HEK293 (cell line): ENCODE measurements at regions not wholly inside any gene's neighbourhood (a gene's known extent, or its start where the extent isn't known, plus 50 kb on each side); places are given as distances from the start of the nearest gene placed in this dataset.

Experiments used
- CTCF ChIA-PET: fragments of 350-600 bp; formaldehyde crosslinking; extraction: SDS; loops from one replicate; lab custom pipeline; 2021; ENCODE audit warnings: antibody characterized with exemption; lab: Yijun Ruan, JAX
- POLR2A ChIA-PET: fragments of 300-600 bp; formaldehyde crosslinking; extraction: SDS; loops from one replicate; lab custom pipeline; 2020; ENCODE audit warnings: antibody characterized with exemption, inconsistent platforms; lab: Yijun Ruan, JAX
- H3K27ac ChIP-seq: fragments of 200-500 bp; sonication (Bioruptor generic); 2 replicates; pipeline ENCODE4 v1.5.1; 2014; ENCODE audit warnings: low read depth, low read length, control low read depth, inconsistent platforms; ENCODE audit errors: extremely low read depth
- H3K36me3 ChIP-seq, 2 experiments: fragments of 200-500 bp in 1 of 2; sonication (Bioruptor generic) in 1 of 2; 1 replicate in 1 of 2; 2 replicates in 1 of 2; pipeline ENCODE4 v1.5.1; 2014 to 2017; ENCODE audit warnings: inconsistent platforms in 2 of 2, low read length in 2 of 2; ENCODE audit not compliant: control insufficient read depth in 2 of 2, insufficient read depth in 1 of 2
- H3K4me1 ChIP-seq: fragments of 200-500 bp; sonication (Bioruptor generic); 2 replicates; pipeline ENCODE4 v1.5.1; 2014; ENCODE audit warnings: mild to moderate bottlenecking, low read length, inconsistent platforms; ENCODE audit not compliant: control insufficient read depth, insufficient read depth
- H3K4me3 ChIP-seq: 2 replicates; pipeline ENCODE4 v1.5.1; 2011; ENCODE audit warnings: low read depth, mild to moderate bottlenecking, control low read depth, low read length, moderate library complexity
- H3K9me3 ChIP-seq: fragments of 200-500 bp; sonication (Bioruptor generic); 2 replicates; pipeline ENCODE4 v1.5.1; 2014; ENCODE audit warnings: low read depth, low read length, inconsistent platforms; ENCODE audit not compliant: control insufficient read depth, insufficient read depth
- BCL11A ChIP-seq: fragments of 450-650 bp; formaldehyde crosslinking; IDR thresholded peaks from 2 replicates; pipeline ENCODE4 v1.5.1; 2016; ENCODE audit warnings: low read depth, missing biosample characterization, missing genetic modification characterization
- GLIS1 ChIP-seq: fragments of 450-650 bp; formaldehyde crosslinking; IDR thresholded peaks from 2 replicates; pipeline ENCODE4 v1.5.1; 2016; ENCODE audit warnings: missing biosample characterization, missing genetic modification characterization
- IKZF3 ChIP-seq: fragments of 450-650 bp; IDR thresholded peaks from 2 replicates; pipeline ENCODE4 v1.5.0; 2018; ENCODE audit warnings: missing biosample characterization, mild to moderate bottlenecking, missing genetic modification characterization, moderate library complexity
- KLF1 ChIP-seq: fragments of 450-650 bp; formaldehyde crosslinking; IDR thresholded peaks from 2 replicates; pipeline ENCODE4 v1.5.1; 2016; ENCODE audit warnings: missing biosample characterization, missing genetic modification characterization
- KLF16 ChIP-seq: fragments of 450-650 bp; formaldehyde crosslinking; IDR thresholded peaks from 2 replicates; pipeline ENCODE4 v1.5.1; 2017; ENCODE audit warnings: missing biosample characterization, missing genetic modification characterization
- MYNN ChIP-seq: fragments of 450-650 bp; formaldehyde crosslinking; IDR thresholded peaks from 2 replicates; pipeline ENCODE4 v1.5.1; 2016; ENCODE audit warnings: missing biosample characterization, missing genetic modification characterization, borderline replicate concordance
- SP7 ChIP-seq: fragments of 450-650 bp; formaldehyde crosslinking; IDR thresholded peaks from 2 replicates; pipeline ENCODE4 v1.5.1; 2016; ENCODE audit warnings: missing biosample characterization, missing genetic modification characterization
- YY1 ChIP-seq: fragments of 450-650 bp; formaldehyde crosslinking; IDR thresholded peaks from 2 replicates; pipeline ENCODE4 v1.5.1; 2018; ENCODE audit warnings: missing biosample characterization, missing genetic modification characterization
- ZBTB1 ChIP-seq: fragments of 450-650 bp; formaldehyde crosslinking; IDR thresholded peaks from 2 replicates; pipeline ENCODE4 v1.5.1; 2016; ENCODE audit warnings: missing biosample characterization, missing genetic modification characterization
- ZBTB21 ChIP-seq: fragments of 450-650 bp; formaldehyde crosslinking; IDR thresholded peaks from 2 replicates; pipeline ENCODE4 v1.5.1; 2017; ENCODE audit warnings: missing biosample characterization, missing genetic modification characterization
- ZIC2 ChIP-seq: fragments of 450-650 bp; formaldehyde crosslinking; IDR thresholded peaks from 2 replicates; pipeline ENCODE4 v1.5.1; 2016; ENCODE audit warnings: missing biosample characterization, missing genetic modification characterization
- ZNF138 ChIP-seq: fragments of 450-650 bp; formaldehyde crosslinking; IDR thresholded peaks from 2 replicates; pipeline ENCODE4 v1.5.1; 2016; ENCODE audit warnings: missing biosample characterization, missing genetic modification characterization, borderline replicate concordance
- ZNF155 ChIP-seq: fragments of 450-650 bp; formaldehyde crosslinking; IDR thresholded peaks from 2 replicates; pipeline ENCODE4 v1.5.1; 2016; ENCODE audit warnings: missing biosample characterization, missing genetic modification characterization
- ZNF175 ChIP-seq: fragments of 450-650 bp; formaldehyde crosslinking; IDR thresholded peaks from 2 replicates; pipeline ENCODE4 v1.5.1; 2016; ENCODE audit warnings: missing biosample characterization, missing genetic modification characterization
- ZNF221 ChIP-seq: fragments of 450-650 bp; formaldehyde crosslinking; IDR thresholded peaks from 2 replicates; pipeline ENCODE4 v1.5.1; 2017; ENCODE audit warnings: missing biosample characterization, missing genetic modification characterization, borderline replicate concordance
- ZNF266 ChIP-seq: fragments of 450-650 bp; formaldehyde crosslinking; IDR thresholded peaks from 2 replicates; pipeline ENCODE4 v1.5.1; 2016; ENCODE audit warnings: missing biosample characterization, missing genetic modification characterization, low read depth
- ZNF292 ChIP-seq: fragments of 450-650 bp; formaldehyde crosslinking; IDR thresholded peaks from 2 replicates; pipeline ENCODE4 v1.5.1; 2016; ENCODE audit warnings: low read depth, missing biosample characterization, missing genetic modification characterization, borderline replicate concordance
- ZNF302 ChIP-seq: fragments of 450-650 bp; formaldehyde crosslinking; IDR thresholded peaks from 2 replicates; pipeline ENCODE4 v1.5.1; 2016; ENCODE audit warnings: missing biosample characterization, missing genetic modification characterization, low read depth
- ZNF324 ChIP-seq: fragments of 450-650 bp; formaldehyde crosslinking; IDR thresholded peaks from 2 replicates; pipeline ENCODE4 v1.5.1; 2016; ENCODE audit warnings: missing biosample characterization, missing genetic modification characterization
- ZNF37A ChIP-seq: fragments of 450-650 bp; IDR thresholded peaks from 2 replicates; pipeline ENCODE4 v1.5.1; 2018; ENCODE audit warnings: missing biosample characterization, missing genetic modification characterization
- ZNF426 ChIP-seq: fragments of 450-650 bp; formaldehyde crosslinking; IDR thresholded peaks from 2 replicates; pipeline ENCODE4 v1.5.1; 2017; ENCODE audit warnings: missing biosample characterization, missing genetic modification characterization, mild to moderate bottlenecking, inconsistent platforms, moderate library complexity
- ZNF513 ChIP-seq: fragments of 450-650 bp; IDR thresholded peaks from 2 replicates; pipeline ENCODE4 v1.5.1; 2018; ENCODE audit warnings: missing biosample characterization, missing genetic modification characterization
- ZNF610 ChIP-seq: fragments of 450-650 bp; formaldehyde crosslinking; IDR thresholded peaks from 2 replicates; pipeline ENCODE4 v1.5.1; 2016; ENCODE audit warnings: missing biosample characterization, missing genetic modification characterization, borderline replicate concordance
- ZNF623 ChIP-seq: fragments of 450-650 bp; formaldehyde crosslinking; IDR thresholded peaks from 2 replicates; pipeline ENCODE4 v1.5.1; 2016; ENCODE audit warnings: missing biosample characterization, missing genetic modification characterization
- ZNF777 ChIP-seq: fragments of 450-650 bp; formaldehyde crosslinking; IDR thresholded peaks from 2 replicates; pipeline ENCODE4 v1.5.1; 2017; ENCODE audit warnings: missing biosample characterization, missing genetic modification characterization, borderline replicate concordance
- ZNF785 ChIP-seq: fragments of 450-650 bp; formaldehyde crosslinking; IDR thresholded peaks from 2 replicates; pipeline ENCODE4 v1.5.1; 2016; ENCODE audit warnings: missing biosample characterization, missing genetic modification characterization
- ZNF837 ChIP-seq: fragments of 450-650 bp; formaldehyde crosslinking; IDR thresholded peaks from 2 replicates; pipeline ENCODE4 v1.5.1; 2016; ENCODE audit warnings: missing biosample characterization, missing genetic modification characterization
- ZSCAN30 ChIP-seq: fragments of 450-650 bp; IDR thresholded peaks from 2 replicates; pipeline ENCODE4 v1.5.1; 2018; ENCODE audit warnings: missing biosample characterization, mild to moderate bottlenecking, missing genetic modification characterization, moderate library complexity
- TF ChIP-seq, protein P1 (sequence below): fragments of 450-650 bp; formaldehyde crosslinking; IDR thresholded peaks from 2 replicates; pipeline ENCODE4 v1.5.1; 2017; ENCODE audit warnings: missing biosample characterization, missing genetic modification characterization
- TF ChIP-seq, protein P2 (sequence below): fragments of 450-650 bp; formaldehyde crosslinking; IDR thresholded peaks from 2 replicates; pipeline ENCODE4 v1.5.1; 2016; ENCODE audit warnings: missing biosample characterization, missing genetic modification characterization

DNA sequence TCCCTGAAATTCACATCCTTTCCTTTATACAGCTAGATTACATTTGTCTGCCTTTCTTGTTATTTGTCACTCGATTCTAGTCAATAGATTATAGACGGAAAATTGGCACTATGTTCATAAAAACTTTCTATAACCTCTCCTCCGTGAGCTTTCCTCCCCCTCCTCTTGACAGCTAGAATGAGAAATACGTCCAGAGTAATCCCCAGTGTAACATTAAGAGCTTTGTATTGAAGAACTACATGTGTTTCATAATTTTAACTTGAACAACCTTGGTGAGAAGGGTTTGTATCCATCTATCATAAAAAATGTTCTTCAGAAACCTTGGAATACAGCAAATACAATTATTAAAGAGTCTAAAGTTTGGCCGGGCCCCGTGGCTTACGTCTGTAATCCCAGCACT, 1707.4 kb downstream of the PCDH7 start (continued):
- TF ChIP-seq ZIC2 (tag by site-specific recombination) = no peak
- no peak for TF ChIP-seq GLIS1
- no peak for TF ChIP-seq ZNF266

GRCh38 chr4:32429151-32429550, 1709.0 kb downstream of the PCDH7 start:
- Histone ChIP-seq H3K4me1 (no peaks in the 10 kb centered on the region), H3K4me3 (no peak overlapping the region), H3K36me3 (no peaks in the 10 kb centered on the region), H3K9me3 (no peaks in the 10 kb centered on the region), H3K27ac (no peak overlapping the region)
- TF ChIP-seq ZNF610 (tag by site-specific recombination) = no peak
- no peak for TF ChIP-seq ZNF155 (tag by site-specific recombination)
- TF ChIP-seq ZNF302 (tag by site-specific recombination) = no peak
- no peak for TF ChIP-seq ZBTB1 (tag by site-specific recombination)
- ChIA-PET CTCF (no interaction called here), POLR2A (no interaction called here)

DNA sequence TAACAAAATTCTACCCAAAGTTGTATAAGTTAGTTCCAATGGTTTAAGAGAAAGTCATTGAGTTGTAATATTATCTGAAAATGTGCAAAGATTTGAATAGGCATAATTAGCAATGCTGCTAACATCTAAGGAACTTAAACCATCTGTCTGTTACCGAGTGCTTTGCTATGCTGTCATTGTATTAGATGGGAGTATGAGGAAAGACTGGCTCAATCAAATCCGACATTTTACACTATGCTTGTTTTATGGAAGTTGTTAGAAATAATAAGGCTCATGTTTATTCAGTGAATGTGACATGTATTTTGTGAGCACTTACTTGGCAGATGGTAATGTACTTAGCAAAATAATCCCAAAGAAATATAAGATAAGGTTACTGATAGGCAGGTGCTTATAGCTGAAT, 1715.1 kb downstream of the PCDH7 start:
- Histone ChIP-seq H3K4me1 (no peaks in the 10 kb centered on the region), H3K36me3 (no peaks in the 10 kb centered on the region), H3K9me3 (no peaks in the 10 kb centered on the region), H3K27ac (no peak overlapping the region), H3K4me3 (no peak overlapping the region)
- ChIA-PET POLR2A (no interaction called here), CTCF (no interaction called here)
- TF ChIP-seq KLF16 (tag by site-specific recombination) = no peak
- TF ChIP-seq ZNF175 (tag by site-specific recombination) = no peak
- TF ChIP-seq, protein P1, sequence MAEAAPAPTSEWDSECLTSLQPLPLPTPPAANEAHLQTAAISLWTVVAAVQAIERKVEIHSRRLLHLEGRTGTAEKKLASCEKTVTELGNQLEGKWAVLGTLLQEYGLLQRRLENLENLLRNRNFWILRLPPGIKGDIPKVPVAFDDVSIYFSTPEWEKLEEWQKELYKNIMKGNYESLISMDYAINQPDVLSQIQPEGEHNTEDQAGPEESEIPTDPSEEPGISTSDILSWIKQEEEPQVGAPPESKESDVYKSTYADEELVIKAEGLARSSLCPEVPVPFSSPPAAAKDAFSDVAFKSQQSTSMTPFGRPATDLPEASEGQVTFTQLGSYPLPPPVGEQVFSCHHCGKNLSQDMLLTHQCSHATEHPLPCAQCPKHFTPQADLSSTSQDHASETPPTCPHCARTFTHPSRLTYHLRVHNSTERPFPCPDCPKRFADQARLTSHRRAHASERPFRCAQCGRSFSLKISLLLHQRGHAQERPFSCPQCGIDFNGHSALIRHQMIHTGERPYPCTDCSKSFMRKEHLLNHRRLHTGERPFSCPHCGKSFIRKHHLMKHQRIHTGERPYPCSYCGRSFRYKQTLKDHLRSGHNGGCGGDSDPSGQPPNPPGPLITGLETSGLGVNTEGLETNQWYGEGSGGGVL = no peak
- TF ChIP-seq ZNF138 (tag by site-specific recombination) = no peak
- no peak for TF ChIP-seq IKZF3 (tag by site-specific recombination)
- no peak for TF ChIP-seq ZBTB21 (tag by site-specific recombination)
- no peak for TF ChIP-seq ZSCAN30 (tag by site-specific recombination)
- TF ChIP-seq SP7 (tag by site-specific recombination) = no peak
- TF ChIP-seq ZNF785 = no peak
- TF ChIP-seq, protein P2, sequence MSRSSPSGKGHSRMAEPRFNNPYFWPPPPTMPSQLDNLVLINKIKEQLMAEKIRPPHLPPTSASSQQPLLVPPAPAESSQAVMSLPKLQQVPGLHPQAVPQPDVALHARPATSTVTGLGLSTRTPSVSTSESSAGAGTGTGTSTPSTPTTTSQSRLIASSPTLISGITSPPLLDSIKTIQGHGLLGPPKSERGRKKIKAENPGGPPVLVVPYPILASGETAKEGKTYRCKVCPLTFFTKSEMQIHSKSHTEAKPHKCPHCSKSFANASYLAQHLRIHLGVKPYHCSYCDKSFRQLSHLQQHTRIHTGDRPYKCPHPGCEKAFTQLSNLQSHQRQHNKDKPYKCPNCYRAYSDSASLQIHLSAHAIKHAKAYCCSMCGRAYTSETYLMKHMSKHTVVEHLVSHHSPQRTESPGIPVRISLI (tag by site-specific recombination) = no peak
- no peak for TF ChIP-seq ZNF623 (tag by site-specific recombination)
- no peak for TF ChIP-seq KLF1 (tag by site-specific recombination)

DNA sequence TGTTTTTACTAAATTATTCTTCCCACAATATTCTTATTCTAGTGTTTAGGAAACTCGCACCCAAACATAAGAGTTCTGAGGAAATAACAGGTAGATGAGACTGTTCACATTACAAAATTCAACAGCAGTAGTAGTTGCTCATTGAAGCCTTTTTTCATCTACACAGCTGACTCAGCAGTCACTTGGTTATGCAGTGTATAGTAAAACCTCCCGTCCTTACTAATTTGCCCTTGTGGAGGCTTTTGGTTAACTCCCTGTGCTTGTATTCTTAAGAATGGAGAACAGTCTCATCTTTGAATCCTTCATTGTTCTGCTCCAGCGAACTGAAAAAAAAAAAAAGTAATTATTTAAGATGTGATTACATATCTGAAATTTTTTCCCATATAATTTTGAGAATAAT, 1716.6 kb downstream of the PCDH7 start:
- no peaks in the 10 kb centered on the region for H3K9me3 ChIP-seq
- CTCF ChIA-PET = no interaction called here
- H3K4me1 ChIP-seq = no peaks in the 10 kb centered on the region
- H3K36me3 ChIP-seq = no peaks in the 10 kb centered on the region
- no peak overlapping the region for H3K4me3 ChIP-seq
- POLR2A ChIA-PET = no interaction called here
- H3K27ac ChIP-seq = no peak overlapping the region
- TF ChIP-seq ZNF292 (tag by site-specific recombination) = no peak
- TF ChIP-seq BCL11A (tag by site-specific recombination) = no peak
- no peak for TF ChIP-seq ZNF426 (tag by site-specific recombination)
- no peak for TF ChIP-seq ZNF513 (tag by site-specific recombination)
- TF ChIP-seq ZNF221 (tag by site-specific recombination) = no peak
- TF ChIP-seq ZNF610 (tag by site-specific recombination) = no peak
- TF ChIP-seq MYNN (tag by site-specific recombination) = no peak
- TF ChIP-seq ZNF324 (tag by site-specific recombination) = no peak
- TF ChIP-seq YY1 (tag by site-specific recombination) = no peak
- no peak for TF ChIP-seq ZNF777 (tag by site-specific recombination)
- TF ChIP-seq ZNF837 (tag by site-specific recombination) = no peak
- TF ChIP-seq ZNF37A (tag by site-specific recombination) = no peak
